IMR-90 (cell line): ENCODE measurements at regions not wholly inside any gene's neighbourhood (a gene's known extent, or its start where the extent isn't known, plus 50 kb on each side); places are given as distances from the start of the nearest gene placed in this dataset.

ENCODE experiments used
- ATAC-seq: fragments of 200-7000 bp; cut with Tn5 transposase; 2 replicates; pipeline ENCODE4 v1.9.1; 2020; ENCODE audit warnings: low read depth, mild to moderate bottlenecking, moderate library complexity
- BruUV-seq: library from RNA; stranded (reverse); fragments of 400-500 nt; replicated peaks from 2 replicates; lab custom pipeline; 2021; lab: Mats Ljungman, UMichigan
- CTCF ChIA-PET: fragments of 300-600 bp; formaldehyde crosslinking; extraction: SDS; loops from one replicate; lab custom pipeline; 2021; ENCODE audit warnings: antibody characterized with exemption; lab: Yijun Ruan, JAX
- POLR2A ChIA-PET: fragments of 300-600 bp; sonication (Branson Sonifier 250); formaldehyde crosslinking; loops from one replicate; lab custom pipeline; 2022; ENCODE audit warnings: antibody characterized with exemption; ENCODE audit not compliant: unreplicated experiment; lab: Charles Lee
- DNase-seq: peaks from one replicate; pipeline ENCODE4 v3.0.0; 2013
- H2AFZ ChIP-seq: replicated peaks from 2 replicates; pipeline ENCODE3; 2013; ENCODE audit warnings: low read length, mild to moderate bottlenecking; ENCODE audit not compliant: poor library complexity
- H2AK5ac ChIP-seq: 2 replicates; pipeline ENCODE4 v1.6.1; 2013; ENCODE audit warnings: low read depth, low read length, inconsistent platforms
- H2AK9ac ChIP-seq: replicated peaks from 2 replicates; pipeline ENCODE3; 2013; ENCODE audit warnings: mild to moderate bottlenecking, low read depth, low read length, moderate library complexity; ENCODE audit not compliant: poor library complexity
- H2BK120ac ChIP-seq: 2 replicates; pipeline ENCODE4 v1.6.1; 2013; ENCODE audit warnings: low read depth, low read length, inconsistent platforms
- H2BK15ac ChIP-seq: 3 replicates; pipeline ENCODE4 v1.6.1; 2013; ENCODE audit warnings: low read depth, low read length, inconsistent platforms
- H2BK20ac ChIP-seq: 2 replicates; pipeline ENCODE4 v1.6.1; 2013; ENCODE audit warnings: low read depth, mild to moderate bottlenecking, inconsistent platforms, low read length, moderate library complexity
- H2BK5ac ChIP-seq: 2 replicates; pipeline ENCODE4 v1.6.1; 2013; ENCODE audit warnings: mild to moderate bottlenecking, low read depth, low read length, inconsistent platforms; ENCODE audit not compliant: poor library complexity, severe bottlenecking
- H3K14ac ChIP-seq: replicated peaks from 2 replicates; pipeline ENCODE4 v1.6.1; 2013; ENCODE audit warnings: low read depth, low read length, inconsistent platforms
- H3K18ac ChIP-seq: 2 replicates; pipeline ENCODE4 v1.6.1; 2013; ENCODE audit warnings: low read depth, low read length, control low read depth
- H3K23ac ChIP-seq: 2 replicates; pipeline ENCODE4 v1.6.1; 2013; ENCODE audit warnings: low read depth, low read length, inconsistent platforms
- H3K27ac ChIP-seq: 2 replicates; pipeline ENCODE4 v1.5.1; 2013; ENCODE audit warnings: mild to moderate bottlenecking, control low read depth, low read length; ENCODE audit not compliant: insufficient read depth
- H3K27me3 ChIP-seq: 2 replicates; pipeline ENCODE4 v1.6.1; 2013; ENCODE audit warnings: low read length; ENCODE audit not compliant: control insufficient read depth, insufficient read depth
- H3K36me3 ChIP-seq: 2 replicates; pipeline ENCODE4 v1.6.1; 2013; ENCODE audit warnings: low read length, mixed read lengths; ENCODE audit not compliant: control insufficient read depth, insufficient read depth
- H3K4ac ChIP-seq: 2 replicates; pipeline ENCODE4 v1.6.1; 2013; ENCODE audit warnings: low read depth, low read length, inconsistent platforms
- H3K4me1 ChIP-seq: 2 replicates; pipeline ENCODE4 v1.6.1; 2013; ENCODE audit warnings: low read length, mixed read lengths; ENCODE audit not compliant: control insufficient read depth, insufficient read depth
- H3K4me2 ChIP-seq: 2 replicates; pipeline ENCODE4 v1.6.1; 2013; ENCODE audit warnings: low read depth, mild to moderate bottlenecking, control low read depth, low read length, moderate library complexity
- H3K4me3 ChIP-seq: 2 replicates; pipeline ENCODE4 v1.5.1; 2013; ENCODE audit warnings: low read depth, mild to moderate bottlenecking, control low read depth, low read length, moderate library complexity; ENCODE audit not compliant: insufficient read depth
- H3K56ac ChIP-seq: 2 replicates; pipeline ENCODE4 v1.6.1; 2013; ENCODE audit warnings: low read length, inconsistent platforms; ENCODE audit not compliant: insufficient read depth; ENCODE audit errors: extremely low read depth
- H3K79me1 ChIP-seq, 2 experiments: 2 replicates each; pipeline ENCODE4 v1.6.1; 2013; ENCODE audit warnings: low read length in 2 of 2, inconsistent platforms in 1 of 2, low read depth in 1 of 2
- H3K9ac ChIP-seq: 2 replicates; pipeline ENCODE4 v1.6.1; 2013; ENCODE audit warnings: low read depth, low read length, control low read depth
- H3K9me1 ChIP-seq: 2 replicates; pipeline ENCODE4 v1.6.1; 2013; ENCODE audit warnings: low read length, inconsistent platforms; ENCODE audit not compliant: insufficient read depth
- H3K9me3 ChIP-seq: 2 replicates; pipeline ENCODE4 v1.6.1; 2013; ENCODE audit warnings: low read length; ENCODE audit not compliant: control insufficient read depth, insufficient read depth
- H4K20me1 ChIP-seq: 2 replicates; pipeline ENCODE4 v1.6.1; 2013; ENCODE audit warnings: low read length, inconsistent platforms; ENCODE audit not compliant: insufficient read depth
- H4K5ac ChIP-seq: 2 replicates; pipeline ENCODE4 v1.6.1; 2013; ENCODE audit warnings: mild to moderate bottlenecking, low read depth, low read length, control low read depth
- H4K8ac ChIP-seq, 2 experiments: 2 replicates each; pipeline ENCODE4 v1.6.1; 2013; ENCODE audit warnings: low read depth in 2 of 2, low read length in 2 of 2, control low read depth in 1 of 2, inconsistent platforms in 1 of 2
- H4K91ac ChIP-seq: 2 replicates; pipeline ENCODE4 v1.6.1; 2013; ENCODE audit warnings: low read depth, low read length, inconsistent platforms; ENCODE audit not compliant: insufficient read depth
- BHLHE40 ChIP-seq: fragments of 150-350 bp; IDR thresholded peaks from 2 replicates; pipeline ENCODE4 v1.6.1; 2016; ENCODE audit warnings: mild to moderate bottlenecking, low read depth, low read length
- CEBPB ChIP-seq: IDR thresholded peaks from 2 replicates; pipeline ENCODE4 v1.6.1; 2012; ENCODE audit warnings: low read depth, low read length, improper control_type of control experiment
- MAFK ChIP-seq: IDR thresholded peaks from 2 replicates; pipeline ENCODE4 v1.6.1; 2012; ENCODE audit warnings: low read depth, low read length, improper control_type of control experiment
- MAZ ChIP-seq: IDR thresholded peaks from 2 replicates; pipeline ENCODE4 v1.6.1; 2012; ENCODE audit warnings: low read depth, mild to moderate bottlenecking, low read length, improper control_type of control experiment, moderate library complexity, borderline replicate concordance
- MXI1 ChIP-seq: IDR thresholded peaks from 2 replicates; pipeline ENCODE4 v1.6.1; 2012; ENCODE audit warnings: low read depth, mild to moderate bottlenecking, low read length, moderate library complexity, borderline replicate concordance
- NFE2L2 ChIP-seq: fragments of 150-350 bp; IDR thresholded peaks from 2 replicates; pipeline ENCODE4 v1.6.1; 2016; ENCODE audit warnings: low read depth, mild to moderate bottlenecking, low read length
- POLR2A ChIP-seq: IDR thresholded peaks from 2 replicates; pipeline ENCODE4 v1.6.1; 2012; ENCODE audit warnings: mild to moderate bottlenecking, low read depth, low read length
- RAD21 ChIP-seq: IDR thresholded peaks from 2 replicates; pipeline ENCODE4 v1.6.1; 2012; ENCODE audit warnings: low read length, improper control_type of control experiment
- RFX5 ChIP-seq: IDR thresholded peaks from 2 replicates; pipeline ENCODE4 v1.8.0; 2012; ENCODE audit warnings: low read depth, mild to moderate bottlenecking, low read length, moderate library complexity
- SMC3 ChIP-seq: fragments of 150-350 bp; IDR thresholded peaks from 2 replicates; pipeline ENCODE4 v1.6.1; 2016; ENCODE audit warnings: low read depth, mild to moderate bottlenecking, antibody characterized with exemption, low read length, moderate library complexity
- WGBS, 2 experiments: methylation state at CpG; one replicate each; pipeline versions ENCODE4 v1.1.5 to v1.1.7; 2013; ENCODE audit warnings: missing lambda C conversion rate in 2 of 2; ENCODE audit not compliant: insufficient read length in 1 of 2; ENCODE audit errors: extremely low coverage in 2 of 2; 5-methylcytosine and 5-hydroxymethylcytosine counted together
- dilution Hi-C: fragments of 300-500 bp; cut with HindIII; formaldehyde crosslinking; loops from one replicate; pipeline ENCODE4 v1.14.3; 2018; ENCODE audit warnings: low sequenced_read_pairs; ENCODE audit not compliant: unreplicated experiment
- in situ Hi-C: fragments of 300-500 bp; cut with MboI; formaldehyde crosslinking; loops from 3 replicates; pipeline ENCODE4 v1.14.3; 2019; ENCODE audit warnings: low sequenced_read_pairs, inconsistent platforms, mixed read lengths
- intact Hi-C: fragments of 100-400 bp; cut with micrococcal nuclease; formaldehyde crosslinking; loops from 2 replicates; pipeline ENCODE4 v1.10.0; 2022
- TF ChIP-seq, protein P1 (sequence below): conservative IDR thresholded peaks from 2 replicates; pipeline ENCODE4 v1.5.1; 2012; ENCODE audit warnings: mild to moderate bottlenecking, low read depth, low read length, improper control_type of control experiment
- TF ChIP-seq, protein P2 (sequence below): fragments of 150-350 bp; IDR thresholded peaks from 2 replicates; pipeline ENCODE4 v1.6.1; 2017; ENCODE audit warnings: mild to moderate bottlenecking, antibody characterized with exemption, low read length, low read depth

DNA sequence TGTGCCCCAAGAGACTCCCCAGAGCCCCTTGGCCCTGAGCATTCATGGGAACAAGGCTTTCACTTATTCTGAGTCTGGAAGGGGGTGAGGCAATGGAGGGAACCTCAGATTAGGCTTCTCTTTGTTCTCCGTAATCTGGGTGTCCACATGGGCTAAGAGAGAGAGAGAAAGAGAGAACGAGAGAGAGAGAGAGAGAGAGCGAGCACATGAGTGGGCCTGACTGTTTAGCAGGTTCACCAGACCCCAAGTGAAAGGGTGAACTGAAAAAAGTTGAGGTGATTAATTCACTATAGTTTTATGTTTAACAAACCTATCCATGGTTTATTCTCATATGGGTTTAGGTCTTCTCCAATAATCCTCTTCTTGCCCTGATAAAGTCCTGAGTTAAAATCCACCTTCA is 183.4 kb upstream of the VASH1 start:
- Histone ChIP-seq H2AFZ (no peak overlapping the region), H4K20me1 (no peaks in the 10 kb centered on the region), H3K14ac (no peak overlapping the region), H4K8ac (no peak overlapping the region), H3K9me1 (no peaks in the 10 kb centered on the region), H3K27ac (no peak overlapping the region), H3K4ac (no peak overlapping the region), H3K4me1 (no peaks in the 10 kb centered on the region), H3K18ac (no peak overlapping the region), H3K23ac (no peak overlapping the region), H2AK5ac (no peak overlapping the region), H3K36me3 (no peaks in the 10 kb centered on the region), H2BK20ac (no peak overlapping the region), H4K5ac (no peak overlapping the region), H2BK120ac (no peak overlapping the region), H2AK9ac (no peak overlapping the region), H3K4me3 (no peak overlapping the region), H2BK5ac (no peak overlapping the region), H4K91ac (no peak overlapping the region), H2BK15ac (no peak overlapping the region), H3K79me1 (no peaks in the 10 kb centered on the region), H3K56ac (no peak overlapping the region), H3K27me3 (no peaks in the 10 kb centered on the region), H3K9me3 (no peaks in the 10 kb centered on the region), H3K9ac (no peak overlapping the region), H3K4me2 (no peak overlapping the region)
- in situ Hi-C loops, result no loop called here
- POLR2A ChIA-PET, result no interaction called here
- no TSS peak for BruUV-seq
- WGBS, 2 experiments, result 68% methylated on average over 2 of the region's 3 CpGs; no CpG with 5 or more reads in 1 of the 2 experiments
- CTCF ChIA-PET, result no interaction called here
- no peak for DNase-seq
- intact Hi-C loops, result no loop called here
- ATAC-seq, result no peak
- TF ChIP-seq, protein P1, sequence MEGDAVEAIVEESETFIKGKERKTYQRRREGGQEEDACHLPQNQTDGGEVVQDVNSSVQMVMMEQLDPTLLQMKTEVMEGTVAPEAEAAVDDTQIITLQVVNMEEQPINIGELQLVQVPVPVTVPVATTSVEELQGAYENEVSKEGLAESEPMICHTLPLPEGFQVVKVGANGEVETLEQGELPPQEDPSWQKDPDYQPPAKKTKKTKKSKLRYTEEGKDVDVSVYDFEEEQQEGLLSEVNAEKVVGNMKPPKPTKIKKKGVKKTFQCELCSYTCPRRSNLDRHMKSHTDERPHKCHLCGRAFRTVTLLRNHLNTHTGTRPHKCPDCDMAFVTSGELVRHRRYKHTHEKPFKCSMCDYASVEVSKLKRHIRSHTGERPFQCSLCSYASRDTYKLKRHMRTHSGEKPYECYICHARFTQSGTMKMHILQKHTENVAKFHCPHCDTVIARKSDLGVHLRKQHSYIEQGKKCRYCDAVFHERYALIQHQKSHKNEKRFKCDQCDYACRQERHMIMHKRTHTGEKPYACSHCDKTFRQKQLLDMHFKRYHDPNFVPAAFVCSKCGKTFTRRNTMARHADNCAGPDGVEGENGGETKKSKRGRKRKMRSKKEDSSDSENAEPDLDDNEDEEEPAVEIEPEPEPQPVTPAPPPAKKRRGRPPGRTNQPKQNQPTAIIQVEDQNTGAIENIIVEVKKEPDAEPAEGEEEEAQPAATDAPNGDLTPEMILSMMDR, result no peak
- TF ChIP-seq SMC3 (no peak), POLR2A (no peak), MAZ (no peak), RFX5 (no peak), MAFK (no peak), NFE2L2 (no peak), MXI1 (no peak), BHLHE40 (no peak), RAD21 (no peak), CEBPB (no peak)
- TF ChIP-seq, protein P2, sequence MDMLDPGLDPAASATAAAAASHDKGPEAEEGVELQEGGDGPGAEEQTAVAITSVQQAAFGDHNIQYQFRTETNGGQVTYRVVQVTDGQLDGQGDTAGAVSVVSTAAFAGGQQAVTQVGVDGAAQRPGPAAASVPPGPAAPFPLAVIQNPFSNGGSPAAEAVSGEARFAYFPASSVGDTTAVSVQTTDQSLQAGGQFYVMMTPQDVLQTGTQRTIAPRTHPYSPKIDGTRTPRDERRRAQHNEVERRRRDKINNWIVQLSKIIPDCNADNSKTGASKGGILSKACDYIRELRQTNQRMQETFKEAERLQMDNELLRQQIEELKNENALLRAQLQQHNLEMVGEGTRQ, result no peak
- dilution Hi-C loops, result no loop called here
